IMR-90 (cell line): ENCODE measurements at regions not wholly inside any gene's neighbourhood (a gene's known extent, or its start where the extent isn't known, plus 50 kb on each side); places are given as distances from the start of the nearest gene placed in this dataset.

Source experiments
- ATAC-seq: fragments of 200-7000 bp; cut with Tn5 transposase; 2 replicates; pipeline ENCODE4 v1.9.1; 2020; ENCODE audit warnings: low read depth, mild to moderate bottlenecking, moderate library complexity
- BruUV-seq: library from RNA; stranded (reverse); fragments of 400-500 nt; replicated peaks from 2 replicates; lab custom pipeline; 2021; lab: Mats Ljungman, UMichigan
- CTCF ChIA-PET: fragments of 300-600 bp; formaldehyde crosslinking; extraction: SDS; loops from one replicate; lab custom pipeline; 2021; ENCODE audit warnings: antibody characterized with exemption; lab: Yijun Ruan, JAX
- POLR2A ChIA-PET: fragments of 300-600 bp; sonication (Branson Sonifier 250); formaldehyde crosslinking; loops from one replicate; lab custom pipeline; 2022; ENCODE audit warnings: antibody characterized with exemption; ENCODE audit not compliant: unreplicated experiment; lab: Charles Lee
- DNase-seq: peaks from one replicate; pipeline ENCODE4 v3.0.0; 2013
- H2AFZ ChIP-seq: replicated peaks from 2 replicates; pipeline ENCODE3; 2013; ENCODE audit warnings: low read length, mild to moderate bottlenecking; ENCODE audit not compliant: poor library complexity
- H2AK5ac ChIP-seq: 2 replicates; pipeline ENCODE4 v1.6.1; 2013; ENCODE audit warnings: low read depth, low read length, inconsistent platforms
- H2AK9ac ChIP-seq: replicated peaks from 2 replicates; pipeline ENCODE3; 2013; ENCODE audit warnings: mild to moderate bottlenecking, low read depth, low read length, moderate library complexity; ENCODE audit not compliant: poor library complexity
- H2BK120ac ChIP-seq: 2 replicates; pipeline ENCODE4 v1.6.1; 2013; ENCODE audit warnings: low read depth, low read length, inconsistent platforms
- H2BK15ac ChIP-seq: 3 replicates; pipeline ENCODE4 v1.6.1; 2013; ENCODE audit warnings: low read depth, low read length, inconsistent platforms
- H2BK20ac ChIP-seq: 2 replicates; pipeline ENCODE4 v1.6.1; 2013; ENCODE audit warnings: low read depth, mild to moderate bottlenecking, inconsistent platforms, low read length, moderate library complexity
- H2BK5ac ChIP-seq: 2 replicates; pipeline ENCODE4 v1.6.1; 2013; ENCODE audit warnings: mild to moderate bottlenecking, low read depth, low read length, inconsistent platforms; ENCODE audit not compliant: poor library complexity, severe bottlenecking
- H3K14ac ChIP-seq: replicated peaks from 2 replicates; pipeline ENCODE4 v1.6.1; 2013; ENCODE audit warnings: low read depth, low read length, inconsistent platforms
- H3K18ac ChIP-seq: 2 replicates; pipeline ENCODE4 v1.6.1; 2013; ENCODE audit warnings: low read depth, low read length, control low read depth
- H3K23ac ChIP-seq: 2 replicates; pipeline ENCODE4 v1.6.1; 2013; ENCODE audit warnings: low read depth, low read length, inconsistent platforms
- H3K27ac ChIP-seq: 2 replicates; pipeline ENCODE4 v1.5.1; 2013; ENCODE audit warnings: mild to moderate bottlenecking, control low read depth, low read length; ENCODE audit not compliant: insufficient read depth
- H3K27me3 ChIP-seq: 2 replicates; pipeline ENCODE4 v1.6.1; 2013; ENCODE audit warnings: low read length; ENCODE audit not compliant: control insufficient read depth, insufficient read depth
- H3K36me3 ChIP-seq: 2 replicates; pipeline ENCODE4 v1.6.1; 2013; ENCODE audit warnings: low read length, mixed read lengths; ENCODE audit not compliant: control insufficient read depth, insufficient read depth
- H3K4ac ChIP-seq: 2 replicates; pipeline ENCODE4 v1.6.1; 2013; ENCODE audit warnings: low read depth, low read length, inconsistent platforms
- H3K4me1 ChIP-seq: 2 replicates; pipeline ENCODE4 v1.6.1; 2013; ENCODE audit warnings: low read length, mixed read lengths; ENCODE audit not compliant: control insufficient read depth, insufficient read depth
- H3K4me2 ChIP-seq: 2 replicates; pipeline ENCODE4 v1.6.1; 2013; ENCODE audit warnings: low read depth, mild to moderate bottlenecking, control low read depth, low read length, moderate library complexity
- H3K4me3 ChIP-seq: 2 replicates; pipeline ENCODE4 v1.5.1; 2013; ENCODE audit warnings: low read depth, mild to moderate bottlenecking, control low read depth, low read length, moderate library complexity; ENCODE audit not compliant: insufficient read depth
- H3K56ac ChIP-seq: 2 replicates; pipeline ENCODE4 v1.6.1; 2013; ENCODE audit warnings: low read length, inconsistent platforms; ENCODE audit not compliant: insufficient read depth; ENCODE audit errors: extremely low read depth
- H3K79me1 ChIP-seq, 2 experiments: 2 replicates each; pipeline ENCODE4 v1.6.1; 2013; ENCODE audit warnings: low read length in 2 of 2, inconsistent platforms in 1 of 2, low read depth in 1 of 2
- H3K9ac ChIP-seq: 2 replicates; pipeline ENCODE4 v1.6.1; 2013; ENCODE audit warnings: low read depth, low read length, control low read depth
- H3K9me1 ChIP-seq: 2 replicates; pipeline ENCODE4 v1.6.1; 2013; ENCODE audit warnings: low read length, inconsistent platforms; ENCODE audit not compliant: insufficient read depth
- H3K9me3 ChIP-seq: 2 replicates; pipeline ENCODE4 v1.6.1; 2013; ENCODE audit warnings: low read length; ENCODE audit not compliant: control insufficient read depth, insufficient read depth
- H4K20me1 ChIP-seq: 2 replicates; pipeline ENCODE4 v1.6.1; 2013; ENCODE audit warnings: low read length, inconsistent platforms; ENCODE audit not compliant: insufficient read depth
- H4K5ac ChIP-seq: 2 replicates; pipeline ENCODE4 v1.6.1; 2013; ENCODE audit warnings: mild to moderate bottlenecking, low read depth, low read length, control low read depth
- H4K8ac ChIP-seq, 2 experiments: 2 replicates each; pipeline ENCODE4 v1.6.1; 2013; ENCODE audit warnings: low read depth in 2 of 2, low read length in 2 of 2, control low read depth in 1 of 2, inconsistent platforms in 1 of 2
- H4K91ac ChIP-seq: 2 replicates; pipeline ENCODE4 v1.6.1; 2013; ENCODE audit warnings: low read depth, low read length, inconsistent platforms; ENCODE audit not compliant: insufficient read depth
- BHLHE40 ChIP-seq: fragments of 150-350 bp; IDR thresholded peaks from 2 replicates; pipeline ENCODE4 v1.6.1; 2016; ENCODE audit warnings: mild to moderate bottlenecking, low read depth, low read length
- CEBPB ChIP-seq: IDR thresholded peaks from 2 replicates; pipeline ENCODE4 v1.6.1; 2012; ENCODE audit warnings: low read depth, low read length, improper control_type of control experiment
- CHD1 ChIP-seq: IDR thresholded peaks from 2 replicates; pipeline ENCODE4 v1.6.1; 2012; ENCODE audit warnings: low read depth, low read length, improper control_type of control experiment
- CTCF ChIP-seq: conservative IDR thresholded peaks from 2 replicates; pipeline ENCODE4 v1.5.1; 2012; ENCODE audit warnings: mild to moderate bottlenecking, low read depth, low read length, improper control_type of control experiment
- ELK1 ChIP-seq: fragments of 150-350 bp; IDR thresholded peaks from 2 replicates; pipeline ENCODE4 v1.6.1; 2016; ENCODE audit warnings: low read depth, mild to moderate bottlenecking, low read length, moderate library complexity, borderline replicate concordance
- FOS ChIP-seq: fragments of 150-350 bp; IDR thresholded peaks from 2 replicates; pipeline ENCODE4 v1.6.1; 2016; ENCODE audit warnings: low read depth, low read length
- MAFK ChIP-seq: IDR thresholded peaks from 2 replicates; pipeline ENCODE4 v1.6.1; 2012; ENCODE audit warnings: low read depth, low read length, improper control_type of control experiment
- MAZ ChIP-seq: IDR thresholded peaks from 2 replicates; pipeline ENCODE4 v1.6.1; 2012; ENCODE audit warnings: low read depth, mild to moderate bottlenecking, low read length, improper control_type of control experiment, moderate library complexity, borderline replicate concordance
- MXI1 ChIP-seq: IDR thresholded peaks from 2 replicates; pipeline ENCODE4 v1.6.1; 2012; ENCODE audit warnings: low read depth, mild to moderate bottlenecking, low read length, moderate library complexity, borderline replicate concordance
- NFE2L2 ChIP-seq: fragments of 150-350 bp; IDR thresholded peaks from 2 replicates; pipeline ENCODE4 v1.6.1; 2016; ENCODE audit warnings: low read depth, mild to moderate bottlenecking, low read length
- POLR2A ChIP-seq: IDR thresholded peaks from 2 replicates; pipeline ENCODE4 v1.6.1; 2012; ENCODE audit warnings: mild to moderate bottlenecking, low read depth, low read length
- RAD21 ChIP-seq: IDR thresholded peaks from 2 replicates; pipeline ENCODE4 v1.6.1; 2012; ENCODE audit warnings: low read length, improper control_type of control experiment
- RCOR1 ChIP-seq: IDR thresholded peaks from 2 replicates; pipeline ENCODE4 v1.6.1; 2012; ENCODE audit warnings: mild to moderate bottlenecking, low read length, improper control_type of control experiment; ENCODE audit not compliant: insufficient replicate concordance
- RFX5 ChIP-seq: IDR thresholded peaks from 2 replicates; pipeline ENCODE4 v1.8.0; 2012; ENCODE audit warnings: low read depth, mild to moderate bottlenecking, low read length, moderate library complexity
- SMC3 ChIP-seq: fragments of 150-350 bp; IDR thresholded peaks from 2 replicates; pipeline ENCODE4 v1.6.1; 2016; ENCODE audit warnings: low read depth, mild to moderate bottlenecking, antibody characterized with exemption, low read length, moderate library complexity
- USF2 ChIP-seq: fragments of 150-350 bp; IDR thresholded peaks from 2 replicates; pipeline ENCODE4 v1.6.1; 2017; ENCODE audit warnings: mild to moderate bottlenecking, antibody characterized with exemption, low read length, low read depth
- WGBS, 2 experiments: methylation state at CpG; one replicate each; pipeline versions ENCODE4 v1.1.5 to v1.1.7; 2013; ENCODE audit warnings: missing lambda C conversion rate in 2 of 2; ENCODE audit not compliant: insufficient read length in 1 of 2; ENCODE audit errors: extremely low coverage in 2 of 2; 5-methylcytosine and 5-hydroxymethylcytosine counted together
- dilution Hi-C: fragments of 300-500 bp; cut with HindIII; formaldehyde crosslinking; loops from one replicate; pipeline ENCODE4 v1.14.3; 2018; ENCODE audit warnings: low sequenced_read_pairs; ENCODE audit not compliant: unreplicated experiment
- in situ Hi-C: fragments of 300-500 bp; cut with MboI; formaldehyde crosslinking; loops from 3 replicates; pipeline ENCODE4 v1.14.3; 2019; ENCODE audit warnings: low sequenced_read_pairs, inconsistent platforms, mixed read lengths
- intact Hi-C: fragments of 100-400 bp; cut with micrococcal nuclease; formaldehyde crosslinking; loops from 2 replicates; pipeline ENCODE4 v1.10.0; 2022

GRCh38 chr11:134916421-134917213 lies 504.6 kb upstream of the B3GAT1 start:
- no peaks in the 10 kb centered on the region for H4K20me1 ChIP-seq
- in situ Hi-C loops (no loop called here), intact Hi-C loops (no loop called here), dilution Hi-C loops (no loop called here)
- no peak overlapping the region for H3K14ac ChIP-seq
- H3K56ac ChIP-seq = no peak overlapping the region
- H3K27me3 ChIP-seq = no peaks in the 10 kb centered on the region
- no TSS peak for BruUV-seq
- H3K4me2 ChIP-seq = no peak overlapping the region
- H3K27ac ChIP-seq = no peak overlapping the region
- no peak overlapping the region for H2BK20ac ChIP-seq
- ATAC-seq (no peak), DNase-seq (no peak)
- ChIA-PET CTCF (no interaction called here), POLR2A (no interaction called here)
- 68% methylated on average over 6 of the region's 9 CpGs; no CpG with 5 or more reads in 1 of the 2 experiments for WGBS, 2 experiments
- H3K23ac ChIP-seq = no peak overlapping the region
- no peak overlapping the region for H2BK120ac ChIP-seq
- H3K4me3 ChIP-seq = no peak overlapping the region
- no peak overlapping the region for H2AK9ac ChIP-seq
- no peaks in the 10 kb centered on the region for H3K9me1 ChIP-seq
- no peak overlapping the region for H4K5ac ChIP-seq
- H3K79me1 ChIP-seq = no peaks in the 10 kb centered on the region
- H2BK5ac ChIP-seq = no peak overlapping the region
- H4K8ac ChIP-seq = no peak overlapping the region
- no peak overlapping the region for H3K4ac ChIP-seq
- TF ChIP-seq CEBPB (no peak), SMC3 (no peak), RCOR1 (no peak), FOS (no peak), NFE2L2 (no peak), CTCF (no peak), RFX5 (no peak), POLR2A (no peak), MXI1 (no peak), RAD21 (no peak), USF2 (no peak), CHD1 (no peak), MAZ (no peak), MAFK (no peak), ELK1 (no peak), BHLHE40 (no peak)
- no peak overlapping the region for H4K91ac ChIP-seq
- no peak overlapping the region for H2BK15ac ChIP-seq
- H3K9ac ChIP-seq = no peak overlapping the region
- H3K36me3 ChIP-seq = no peaks in the 10 kb centered on the region
- no peak overlapping the region for H2AFZ ChIP-seq
- no peak overlapping the region for H2AK5ac ChIP-seq
- no peaks in the 10 kb centered on the region for H3K4me1 ChIP-seq
- H3K18ac ChIP-seq = no peak overlapping the region
- H3K9me3 ChIP-seq = no peaks in the 10 kb centered on the region; the same call in 1 of the 2 replicates
